ENCODE measurements at regions not wholly inside any gene's neighbourhood (a gene's known extent, or its start where the extent isn't known, plus 50 kb on each side); places are given as distances from the start of the nearest gene placed in this dataset.

GRCh38 chr6:4327841-4328240 is 192.5 kb upstream of the ECI2 start:
- H3K4me3 Mint-ChIP-seq, result no peak overlapping the region
- H3K4me1 Mint-ChIP-seq (ENCODE audit: low read depth), result no peaks in the 10 kb centered on the region
- H3K36me3 Mint-ChIP-seq (ENCODE audit: low read depth), result no peaks in the 10 kb centered on the region
- no peaks in the 10 kb centered on the region for H3K27me3 Mint-ChIP-seq (ENCODE audit: low read depth)
- H3K27ac Mint-ChIP-seq, result no peak overlapping the region
- no peaks in the 10 kb centered on the region for H3K9me3 Mint-ChIP-seq

- Mint-ChIP-seq H3K27ac (no peak overlapping the region), H3K9me3 (no peaks in the 10 kb centered on the region), H3K4me1 (ENCODE audit: low read depth) (no peaks in the 10 kb centered on the region), H3K4me3 (no peak overlapping the region), H3K27me3 (ENCODE audit: low read depth) (peaks cover 9% of the 10 kb centered on the region), H3K36me3 (ENCODE audit: low read depth) (no peaks in the 10 kb centered on the region)
Measured at GRCh38 chr6:4324746-4325145, 189.4 kb upstream of the ECI2 start.

GRCh38 chr6:4323322-4323721 is 187.9 kb upstream of the ECI2 start:
- Mint-ChIP-seq H3K4me3 (no peak overlapping the region), H3K4me1 (ENCODE audit: low read depth) (no peaks in the 10 kb centered on the region), H3K27ac (no peak overlapping the region), H3K9me3 (no peaks in the 10 kb centered on the region), H3K36me3 (ENCODE audit: low read depth) (no peaks in the 10 kb centered on the region), H3K27me3 (ENCODE audit: low read depth) (peaks cover 9% of the 10 kb centered on the region)

GRCh38 chr6:4322846-4323309 is 187.5 kb upstream of the ECI2 start:
- Mint-ChIP-seq H3K27ac (no peak overlapping the region), H3K4me1 (ENCODE audit: low read depth) (no peaks in the 10 kb centered on the region), H3K36me3 (ENCODE audit: low read depth) (no peaks in the 10 kb centered on the region), H3K9me3 (no peaks in the 10 kb centered on the region), H3K27me3 (ENCODE audit: low read depth) (peaks cover 13% of the 10 kb centered on the region), H3K4me3 (no peak overlapping the region)

GRCh38 chr6:4322134-4322845 is 186.9 kb upstream of the ECI2 start:
- Mint-ChIP-seq H3K27me3 (ENCODE audit: low read depth) (peaks cover 14% of the 10 kb centered on the region), H3K36me3 (ENCODE audit: low read depth) (no peaks in the 10 kb centered on the region), H3K27ac (no peak overlapping the region), H3K4me1 (ENCODE audit: low read depth) (no peaks in the 10 kb centered on the region), H3K4me3 (no peak overlapping the region), H3K9me3 (no peaks in the 10 kb centered on the region)

GRCh38 chr6:4320860-4321259 is 185.5 kb upstream of the ECI2 start:
- Mint-ChIP-seq H3K27ac (no peak overlapping the region), H3K27me3 (ENCODE audit: low read depth) (peaks cover 14% of the 10 kb centered on the region), H3K36me3 (ENCODE audit: low read depth) (no peaks in the 10 kb centered on the region), H3K4me3 (no peak overlapping the region), H3K9me3 (no peaks in the 10 kb centered on the region), H3K4me1 (ENCODE audit: low read depth) (no peaks in the 10 kb centered on the region)

- Mint-ChIP-seq H3K9me3 (no peaks in the 10 kb centered on the region), H3K36me3 (ENCODE audit: low read depth) (no peaks in the 10 kb centered on the region), H3K27me3 (ENCODE audit: low read depth) (peaks cover 14% of the 10 kb centered on the region), H3K27ac (no peak overlapping the region), H3K4me1 (ENCODE audit: low read depth) (no peaks in the 10 kb centered on the region), H3K4me3 (no peak overlapping the region)
Measured at GRCh38 chr6:4319981-4320683, 184.8 kb upstream of the ECI2 start.

GRCh38 chr6:4318321-4318720 is 182.9 kb upstream of the ECI2 start:
- no peaks in the 10 kb centered on the region for H3K9me3 Mint-ChIP-seq
- H3K27me3 Mint-ChIP-seq (ENCODE audit: low read depth), result peaks cover 14% of the 10 kb centered on the region
- H3K27ac Mint-ChIP-seq, result no peak overlapping the region

GRCh38 chr6:4316867-4317400 is 181.6 kb upstream of the ECI2 start:
- Mint-ChIP-seq H3K27ac (no peak overlapping the region), H3K27me3 (ENCODE audit: low read depth) (peaks cover 14% of the 10 kb centered on the region), H3K36me3 (ENCODE audit: low read depth) (no peaks in the 10 kb centered on the region), H3K4me1 (ENCODE audit: low read depth) (no peaks in the 10 kb centered on the region), H3K9me3 (peaks cover 11% of the 10 kb centered on the region), H3K4me3 (no peak overlapping the region)

More at GRCh38 chr6:4318321-4318720, 182.9 kb upstream of the ECI2 start:
- H3K4me1 Mint-ChIP-seq (ENCODE audit: low read depth), result no peaks in the 10 kb centered on the region
- H3K4me3 Mint-ChIP-seq, result no peak overlapping the region
- H3K36me3 Mint-ChIP-seq (ENCODE audit: low read depth), result no peaks in the 10 kb centered on the region

GRCh38 chr6:4314201-4314707 is 178.9 kb upstream of the ECI2 start:
- H3K4me1 Mint-ChIP-seq (ENCODE audit: low read depth), result no peaks in the 10 kb centered on the region
- H3K27ac Mint-ChIP-seq, result no peak overlapping the region
- H3K36me3 Mint-ChIP-seq (ENCODE audit: low read depth), result no peaks in the 10 kb centered on the region
- H3K4me3 Mint-ChIP-seq, result no peak overlapping the region
- H3K9me3 Mint-ChIP-seq, result peaks cover 23% of the 10 kb centered on the region
- H3K27me3 Mint-ChIP-seq (ENCODE audit: low read depth), result peaks cover 5% of the 10 kb centered on the region

- H3K4me3 Mint-ChIP-seq, result no peak overlapping the region
- no peaks in the 10 kb centered on the region for H3K36me3 Mint-ChIP-seq (ENCODE audit: low read depth)
- no peaks in the 10 kb centered on the region for H3K4me1 Mint-ChIP-seq (ENCODE audit: low read depth)
- peaks cover 23% of the 10 kb centered on the region for H3K9me3 Mint-ChIP-seq
- no peak overlapping the region for H3K27ac Mint-ChIP-seq
- H3K27me3 Mint-ChIP-seq (ENCODE audit: low read depth), result peaks cover 4% of the 10 kb centered on the region
Measured at GRCh38 chr6:4313044-4313686, 177.8 kb upstream of the ECI2 start.

- no peak overlapping the region for H3K27ac Mint-ChIP-seq
- peaks cover 23% of the 10 kb centered on the region for H3K9me3 Mint-ChIP-seq
- H3K4me1 Mint-ChIP-seq (ENCODE audit: low read depth), result no peaks in the 10 kb centered on the region
- H3K36me3 Mint-ChIP-seq (ENCODE audit: low read depth), result no peaks in the 10 kb centered on the region
- no peak overlapping the region for H3K4me3 Mint-ChIP-seq
- H3K27me3 Mint-ChIP-seq (ENCODE audit: low read depth), result no peaks in the 10 kb centered on the region
Measured at GRCh38 chr6:4311976-4312860, 176.8 kb upstream of the ECI2 start.

- H3K4me1 Mint-ChIP-seq (ENCODE audit: low read depth), result no peaks in the 10 kb centered on the region
- H3K9me3 Mint-ChIP-seq, result peaks cover 23% of the 10 kb centered on the region
- no peaks in the 10 kb centered on the region for H3K27me3 Mint-ChIP-seq (ENCODE audit: low read depth)
- H3K36me3 Mint-ChIP-seq (ENCODE audit: low read depth), result no peaks in the 10 kb centered on the region
- H3K27ac Mint-ChIP-seq, result no peak overlapping the region
- H3K4me3 Mint-ChIP-seq, result no peak overlapping the region
Measured at GRCh38 chr6:4309540-4309939, 174.2 kb upstream of the ECI2 start.

- no peaks in the 10 kb centered on the region for H3K27me3 Mint-ChIP-seq (ENCODE audit: low read depth)
- H3K36me3 Mint-ChIP-seq (ENCODE audit: low read depth), result no peaks in the 10 kb centered on the region
- H3K4me3 Mint-ChIP-seq, result no peak overlapping the region
- H3K9me3 Mint-ChIP-seq, result peaks cover 23% of the 10 kb centered on the region
- H3K27ac Mint-ChIP-seq, result no peak overlapping the region
- no peaks in the 10 kb centered on the region for H3K4me1 Mint-ChIP-seq (ENCODE audit: low read depth)
Measured at GRCh38 chr6:4308364-4308763, 173.0 kb upstream of the ECI2 start.
